ENCODE measurements at regions not wholly inside any gene's neighbourhood (a gene's known extent, or its start where the extent isn't known, plus 50 kb on each side); places are given as distances from the start of the nearest gene placed in this dataset.

DNA sequence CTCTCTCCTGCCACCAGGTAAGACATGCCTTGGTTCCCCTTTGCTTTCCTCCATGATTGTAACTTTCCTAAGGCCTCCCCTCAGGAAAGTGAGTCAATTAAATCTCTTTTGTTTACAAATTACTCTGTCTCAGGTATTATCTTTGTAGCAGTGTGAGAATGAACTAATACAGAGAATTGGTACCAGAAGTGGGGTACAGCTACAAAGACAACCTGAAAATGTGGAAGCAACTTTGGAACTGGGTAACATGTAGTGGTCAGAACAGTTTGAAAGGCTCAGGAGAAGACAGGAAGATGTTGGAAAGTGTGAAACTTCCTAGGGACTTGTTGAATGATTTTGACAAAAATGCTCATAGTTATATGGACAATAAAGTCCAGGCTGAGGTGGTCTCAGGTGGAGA is 97.2 kb downstream of the FAM170A start:
- Histone ChIP-seq H3K4me3 (no peak overlapping the region), H3K27me3 (no peaks in the 10 kb centered on the region), H3K36me3 (replicated peaks in 1 of 2) (no peaks in the 10 kb centered on the region), H3K4me1 (replicated peaks in 1 of 2) (no peaks in the 10 kb centered on the region), H3K9me3 (replicated peaks in 1 of 3) (no peaks in the 10 kb centered on the region), H3K27ac (no peak overlapping the region)
- intact Hi-C loops (cut with DNase I), result no loop called here
- no peak for DNase-seq
- TF ChIP-seq, protein P1, sequence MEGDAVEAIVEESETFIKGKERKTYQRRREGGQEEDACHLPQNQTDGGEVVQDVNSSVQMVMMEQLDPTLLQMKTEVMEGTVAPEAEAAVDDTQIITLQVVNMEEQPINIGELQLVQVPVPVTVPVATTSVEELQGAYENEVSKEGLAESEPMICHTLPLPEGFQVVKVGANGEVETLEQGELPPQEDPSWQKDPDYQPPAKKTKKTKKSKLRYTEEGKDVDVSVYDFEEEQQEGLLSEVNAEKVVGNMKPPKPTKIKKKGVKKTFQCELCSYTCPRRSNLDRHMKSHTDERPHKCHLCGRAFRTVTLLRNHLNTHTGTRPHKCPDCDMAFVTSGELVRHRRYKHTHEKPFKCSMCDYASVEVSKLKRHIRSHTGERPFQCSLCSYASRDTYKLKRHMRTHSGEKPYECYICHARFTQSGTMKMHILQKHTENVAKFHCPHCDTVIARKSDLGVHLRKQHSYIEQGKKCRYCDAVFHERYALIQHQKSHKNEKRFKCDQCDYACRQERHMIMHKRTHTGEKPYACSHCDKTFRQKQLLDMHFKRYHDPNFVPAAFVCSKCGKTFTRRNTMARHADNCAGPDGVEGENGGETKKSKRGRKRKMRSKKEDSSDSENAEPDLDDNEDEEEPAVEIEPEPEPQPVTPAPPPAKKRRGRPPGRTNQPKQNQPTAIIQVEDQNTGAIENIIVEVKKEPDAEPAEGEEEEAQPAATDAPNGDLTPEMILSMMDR (IDR thresholded peaks at IDR 0.05), result no peak
- TF ChIP-seq POLR2A (IDR thresholded peaks at IDR 0.05), result no peak

DNA sequence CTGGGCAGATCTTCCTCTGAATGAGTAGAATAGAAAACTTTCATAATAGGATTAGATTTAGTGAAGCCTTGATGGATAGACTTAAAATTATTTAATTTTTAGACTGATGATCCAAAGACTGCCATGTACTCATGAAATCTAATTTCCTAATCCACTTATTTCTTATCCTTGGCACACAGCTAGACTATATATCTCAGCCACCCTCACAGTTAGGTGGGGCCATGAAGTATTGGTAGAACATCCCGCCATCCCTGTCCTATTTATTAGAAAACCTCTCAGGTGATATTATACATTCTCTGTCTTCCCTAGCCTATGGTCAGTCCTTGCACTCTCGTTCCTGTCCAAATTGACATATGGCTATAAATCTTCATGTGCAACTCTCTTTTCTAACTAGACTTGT is 110.9 kb downstream of the FAM170A start:
- TF ChIP-seq, protein P1 (IDR thresholded peaks at IDR 0.05), result no peak
- no peak for TF ChIP-seq POLR2A (IDR thresholded peaks at IDR 0.05)
- no peak overlapping the region for H3K27ac ChIP-seq
- no peaks in the 10 kb centered on the region for H3K36me3 ChIP-seq (replicated peaks in 1 of 2)
- 65 to 86% (median 74%) methylated on average over 2 of the region's 2 CpGs for WGBS, 4 donors
- H3K4me1 ChIP-seq (replicated peaks in 1 of 2), result no peaks in the 10 kb centered on the region
- no peaks in the 10 kb centered on the region for H3K9me3 ChIP-seq (replicated peaks in 1 of 3)
- DNase-seq, result no peak
- no peak overlapping the region for H3K4me3 ChIP-seq
- intact Hi-C loops (cut with DNase I), result no loop called here
- no peaks in the 10 kb centered on the region for H3K27me3 ChIP-seq

DNA sequence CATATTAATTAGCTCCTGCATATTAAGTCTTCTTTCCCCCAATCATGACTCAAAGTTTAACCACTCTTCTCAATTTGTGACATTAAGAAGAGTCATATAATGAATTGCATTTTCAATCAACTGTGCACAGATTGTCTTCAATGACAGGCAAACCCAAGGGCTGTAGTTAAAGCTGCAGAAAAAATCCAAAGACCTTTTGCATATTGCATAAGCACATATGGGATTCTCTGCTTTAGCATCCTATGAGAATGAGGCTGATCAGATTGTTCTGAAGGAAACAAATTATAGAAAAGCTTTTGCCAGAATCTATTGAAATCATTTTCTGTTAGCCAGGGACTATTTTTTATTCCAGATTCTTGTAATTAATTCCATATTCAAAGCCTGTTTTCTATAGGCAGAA is 112.3 kb downstream of the FAM170A start:
- Histone ChIP-seq H3K4me3 (no peak overlapping the region), H3K27me3 (no peaks in the 10 kb centered on the region), H3K9me3 (replicated peaks in 1 of 3) (no peaks in the 10 kb centered on the region), H3K4me1 (replicated peaks in 1 of 2) (no peaks in the 10 kb centered on the region), H3K27ac (no peak overlapping the region), H3K36me3 (replicated peaks in 1 of 2) (no peaks in the 10 kb centered on the region)
- no peak for DNase-seq
- no peak for TF ChIP-seq POLR2A (IDR thresholded peaks at IDR 0.05)
- TF ChIP-seq, protein P1 (IDR thresholded peaks at IDR 0.05), result no peak
- intact Hi-C loops (cut with DNase I), result no loop called here

DNA sequence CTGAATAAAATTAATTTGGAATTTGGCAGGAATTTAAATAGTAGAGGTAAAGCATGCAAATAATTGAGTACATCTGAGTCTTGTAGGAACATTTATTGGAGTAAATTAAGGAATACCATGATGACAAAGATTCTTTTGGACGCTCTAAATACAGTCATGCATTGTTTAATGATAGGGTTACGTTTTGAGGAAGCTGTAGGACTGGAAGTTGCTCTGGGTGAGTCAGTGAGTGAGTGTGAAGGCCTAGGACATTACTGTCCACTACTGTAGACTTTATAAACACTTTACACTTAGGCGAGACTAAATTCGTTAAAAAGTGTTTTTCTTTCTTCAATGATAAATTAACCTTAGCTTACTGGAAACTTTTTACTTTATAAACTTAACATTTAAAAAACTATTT is 113.0 kb downstream of the FAM170A start:
- Histone ChIP-seq H3K36me3 (replicated peaks in 1 of 2) (no peaks in the 10 kb centered on the region), H3K4me1 (replicated peaks in 1 of 2) (no peaks in the 10 kb centered on the region), H3K27ac (no peak overlapping the region), H3K4me3 (no peak overlapping the region), H3K27me3 (no peaks in the 10 kb centered on the region), H3K9me3 (replicated peaks in 1 of 3) (no peaks in the 10 kb centered on the region)
- 57 to 71% (median 64%) methylated on average over 4 of the region's 4 CpGs for WGBS, 4 donors
- TF ChIP-seq, protein P1 (IDR thresholded peaks at IDR 0.05), result no peak
- TF ChIP-seq POLR2A (IDR thresholded peaks at IDR 0.05), result no peak
- intact Hi-C loops (cut with DNase I), result no loop called here
- no peak for DNase-seq
